H1 (cell line): ENCODE measurements at regions not wholly inside any gene's neighbourhood (a gene's known extent, or its start where the extent isn't known, plus 50 kb on each side); places are given as distances from the start of the nearest gene placed in this dataset.

Experiments used
- CTCF ChIA-PET: fragments of 300-600 bp; sonication (Branson Sonifier 250); formaldehyde crosslinking; loops from one replicate; lab custom pipeline; 2021; ENCODE audit not compliant: partially characterized antibody; lab: Charles Lee
- POLR2A ChIA-PET: fragments of 300-600 bp; sonication (Branson Sonifier 250); formaldehyde crosslinking; loops from one replicate; lab custom pipeline; 2021; ENCODE audit warnings: inconsistent platforms; ENCODE audit not compliant: partially characterized antibody; lab: Charles Lee
- DNase-seq, 2 experiments: peaks; one replicate each; pipeline versions ENCODE4 v3.0.0 to v3.0.0-alpha.2; 2010 to 2022; ENCODE audit warnings: low spot score in 2 of 2, low read depth in 1 of 2, mixed read lengths in 1 of 2
- FAIRE-seq: peaks from 2 replicates; lab custom pipeline; 2011; peaks lifted over from hg19 to GRCh38; lab: Jason Lieb, UNC
- H2AFZ ChIP-seq: 2 replicates; pipeline ENCODE4 v1.8.1; 2012; ENCODE audit warnings: low read length, inconsistent platforms
- H2AK5ac ChIP-seq: 2 replicates; pipeline ENCODE4 v1.6.1; 2013; ENCODE audit warnings: low read depth, low read length
- H2BK120ac ChIP-seq: replicated peaks from 2 replicates; pipeline ENCODE3; 2013; ENCODE audit warnings: low read depth, low read length, inconsistent platforms
- H2BK12ac ChIP-seq: 2 replicates; pipeline ENCODE4 v1.6.1; 2013; ENCODE audit warnings: low read depth, low read length
- H2BK15ac ChIP-seq: 2 replicates; pipeline ENCODE4 v1.6.1; 2013; ENCODE audit warnings: low read length
- H2BK20ac ChIP-seq: 2 replicates; pipeline ENCODE4 v1.6.1; 2013; ENCODE audit warnings: low read length
- H2BK5ac ChIP-seq: 2 replicates; pipeline ENCODE4 v1.6.1; 2013; ENCODE audit warnings: low read depth, low read length
- H3K14ac ChIP-seq: 2 replicates; pipeline ENCODE4 v1.6.1; 2013; ENCODE audit warnings: inconsistent platforms; ENCODE audit not compliant: insufficient read length
- H3K18ac ChIP-seq: 2 replicates; pipeline ENCODE4 v1.6.1; 2013; ENCODE audit warnings: low read length; ENCODE audit errors: extremely low read depth
- H3K23ac ChIP-seq: 2 replicates; pipeline ENCODE4 v1.6.1; 2013; ENCODE audit warnings: inconsistent platforms; ENCODE audit not compliant: insufficient read length
- H3K23me2 ChIP-seq: 2 replicates; pipeline ENCODE4 v1.6.1; 2013; ENCODE audit warnings: low read depth, low read length
- H3K27ac ChIP-seq: 2 replicates; pipeline ENCODE4 v1.6.1; 2011; ENCODE audit warnings: low read depth, low read length, inconsistent platforms
- H3K27me3 ChIP-seq, 4 experiments: replicated peaks in 1 of 4; 1 replicate in 1 of 4; 2 replicates in 3 of 4; pipeline versions ENCODE4 v1.6.1 to v1.8.1; 2011 to 2013; ENCODE audit warnings: low read length in 3 of 4, mild to moderate bottlenecking in 3 of 4, inconsistent platforms in 2 of 4, mixed read lengths in 2 of 4, moderate library complexity in 1 of 4; ENCODE audit not compliant: control insufficient read depth in 3 of 4, insufficient read depth in 3 of 4; ENCODE audit errors: extremely low read depth in 1 of 4
- H3K36me3 ChIP-seq, 4 experiments: 2 replicates each; pipeline versions ENCODE4 v1.6.1 to v1.8.1; 2011 to 2013; ENCODE audit warnings: mild to moderate bottlenecking in 4 of 4, low read length in 3 of 4, moderate library complexity in 2 of 4, control low read depth in 1 of 4, inconsistent platforms in 1 of 4; ENCODE audit not compliant: insufficient read depth in 4 of 4, control insufficient read depth in 2 of 4
- H3K4ac ChIP-seq: replicated peaks from 2 replicates; pipeline ENCODE3; 2013; ENCODE audit warnings: low read length, low read depth, mixed read lengths, inconsistent platforms; ENCODE audit not compliant: insufficient read length
- H3K4me1 ChIP-seq, 4 experiments: replicated peaks in 1 of 4; 1 replicate in 1 of 4; 2 replicates in 3 of 4; pipeline versions ENCODE4 v1.6.1 to v1.8.1; 2011 to 2013; ENCODE audit warnings: low read length in 3 of 4, inconsistent platforms in 2 of 4, mixed read lengths in 1 of 4; ENCODE audit not compliant: insufficient read depth in 4 of 4, control insufficient read depth in 3 of 4
- H3K4me2 ChIP-seq, 2 experiments: 2 replicates each; pipeline versions ENCODE4 v1.6.1 to v1.8.1; 2011 to 2013; ENCODE audit warnings: low read depth in 2 of 2, low read length in 2 of 2, control low read depth in 1 of 2, inconsistent platforms in 1 of 2, mild to moderate bottlenecking in 1 of 2; ENCODE audit not compliant: insufficient read depth in 1 of 2
- H3K4me3 ChIP-seq, 4 experiments: fragments of 200-600, 300-600 bp in 1 of 4; sonication (generic), shearing (Covaris generic), sonication (Bioruptor Twin) in 1 of 4; 2 replicates each; pipeline versions ENCODE4 v1.5.1 to v1.8.1; 2011 to 2016; ENCODE audit warnings: low read length in 4 of 4, low read depth in 3 of 4, control low read depth in 2 of 4, inconsistent platforms in 2 of 4, mild to moderate bottlenecking in 2 of 4, mixed read lengths in 1 of 4, moderate library complexity in 1 of 4; ENCODE audit not compliant: insufficient read depth in 2 of 4; ENCODE audit errors: extremely low read depth in 1 of 4
- H3K56ac ChIP-seq: replicated peaks from 2 replicates; pipeline ENCODE3; 2013; ENCODE audit warnings: low read depth, mild to moderate bottlenecking, mixed read lengths, low read length, inconsistent platforms; ENCODE audit not compliant: insufficient read length
- H3K79me1 ChIP-seq: 2 replicates; pipeline ENCODE4 v1.6.1; 2013; ENCODE audit warnings: low read depth, low read length, control low read depth
- H3K79me2 ChIP-seq, 2 experiments: 2 replicates each; pipeline versions ENCODE4 v1.6.1 to v1.8.1; 2012 to 2013; ENCODE audit warnings: low read length in 2 of 2, mild to moderate bottlenecking in 2 of 2, inconsistent platforms in 1 of 2; ENCODE audit not compliant: insufficient read depth in 2 of 2, control insufficient read depth in 1 of 2
- H3K9ac ChIP-seq, 4 experiments: replicated peaks in 1 of 4; 1 replicate in 1 of 4; 2 replicates in 3 of 4; pipeline versions ENCODE4 v1.6.1 to v1.8.1; 2011 to 2013; ENCODE audit warnings: low read depth in 3 of 4, low read length in 3 of 4, control low read depth in 2 of 4, mild to moderate bottlenecking in 2 of 4, moderate library complexity in 2 of 4, inconsistent platforms in 1 of 4; ENCODE audit errors: extremely low read depth in 1 of 4
- H3K9me3 ChIP-seq, 2 experiments: 2 replicates each; pipeline versions ENCODE4 v1.6.1 to v1.8.1; 2012 to 2013; ENCODE audit warnings: mild to moderate bottlenecking in 2 of 2, moderate library complexity in 2 of 2, control low read depth in 1 of 2, inconsistent platforms in 1 of 2, low read depth in 1 of 2, low read length in 1 of 2, mixed read lengths in 1 of 2; ENCODE audit not compliant: insufficient read depth in 2 of 2
- H4K20me1 ChIP-seq, 2 experiments: replicated peaks in 1 of 2; 2 replicates each; pipeline versions ENCODE3 to v1.8.1; 2011 to 2013; ENCODE audit warnings: inconsistent platforms in 2 of 2, low read length in 2 of 2, mild to moderate bottlenecking in 1 of 2; ENCODE audit not compliant: insufficient read depth in 2 of 2, control insufficient read depth in 1 of 2
- H4K5ac ChIP-seq: 2 replicates; pipeline ENCODE4 v1.6.1; 2013; ENCODE audit warnings: low read length, low read depth, mixed read lengths, inconsistent platforms; ENCODE audit not compliant: insufficient read length
- H4K8ac ChIP-seq: 2 replicates; pipeline ENCODE4 v1.8.0; 2013; ENCODE audit warnings: mild to moderate bottlenecking, moderate library complexity, low read length, inconsistent platforms; ENCODE audit not compliant: insufficient read depth; ENCODE audit errors: extremely low read depth
- H4K91ac ChIP-seq: replicated peaks from 2 replicates; pipeline ENCODE3; 2013; ENCODE audit warnings: low read length, mixed read lengths, inconsistent platforms; ENCODE audit not compliant: insufficient read length
- BCL11A ChIP-seq, 2 experiments: IDR thresholded peaks; one replicate each; pipeline ENCODE4 v1.6.1; 2011; ENCODE audit warnings: low read depth in 2 of 2, low read length in 2 of 2, mild to moderate bottlenecking in 2 of 2
- CHD1 ChIP-seq: IDR thresholded peaks from 2 replicates; pipeline ENCODE4 v1.6.1; 2012; ENCODE audit warnings: low read depth, low read length, improper control_type of control experiment
- GABPA ChIP-seq: IDR thresholded peaks from 2 replicates; pipeline ENCODE4 v1.6.1; 2011; ENCODE audit warnings: mild to moderate bottlenecking, low read length, moderate library complexity, borderline replicate concordance; ENCODE audit not compliant: insufficient read depth
- NRF1 ChIP-seq: IDR thresholded peaks from 2 replicates; pipeline ENCODE4 v1.6.1; 2011; ENCODE audit warnings: mild to moderate bottlenecking, low read depth, low read length, improper control_type of control experiment
- RNF2 ChIP-seq: fragments of 200-900, 300-1000 bp; sonication (generic); IDR thresholded peaks from 2 replicates; pipeline ENCODE4 v1.7.1; 2016; ENCODE audit warnings: borderline replicate concordance, low read depth, mild to moderate bottlenecking, antibody characterized with exemption, low read length; ENCODE audit not compliant: poor library complexity, severe bottlenecking; ENCODE audit errors: missing control alignments
- SAP30 ChIP-seq: fragments of 300-600 bp; sonication (generic); IDR thresholded peaks from 2 replicates; pipeline ENCODE4 v1.7.1; 2012; ENCODE audit warnings: low read length, moderate library complexity, mild to moderate bottlenecking, inconsistent platforms; ENCODE audit not compliant: insufficient read depth, insufficient replicate concordance
- WGBS, 2 experiments: shearing (Covaris generic) in 1 of 2; methylation state at CpG; one replicate each; pipeline versions ENCODE4 v1.1.6 to v1.1.7; 2013 to 2015; ENCODE audit warnings: low lambda C conversion rate in 2 of 2, mixed read lengths in 2 of 2, inconsistent platforms in 1 of 2, low coverage in 1 of 2, missing lambda C conversion rate in 1 of 2; ENCODE audit not compliant: insufficient replicate concordance in 2 of 2, insufficient coverage in 1 of 2, insufficient read length in 1 of 2; ENCODE audit errors: extremely low coverage in 1 of 2, missing lambda C conversion rate in 1 of 2; 5-methylcytosine and 5-hydroxymethylcytosine counted together
- TF ChIP-seq, protein P1 (sequence below): IDR thresholded peaks from 2 replicates; pipeline ENCODE4 v1.6.1; 2012; ENCODE audit warnings: low read length, inconsistent platforms

- Histone ChIP-seq H2BK120ac (no peak overlapping the region), H3K56ac (no peak overlapping the region), H3K9me3 (no peaks in the 10 kb centered on the region), H3K4me3 (no peak overlapping the region), H3K4me2 (no peak overlapping the region), H2AFZ (no peak overlapping the region), H4K91ac (no peak overlapping the region)
- POLR2A ChIA-PET = no interaction called here
- CTCF ChIA-PET = no interaction called here
- no peak for FAIRE-seq
- TF ChIP-seq NRF1 (no peak), BCL11A (IDR thresholded peaks at IDR 0.05; ENCODE audit: low read depth in 2 of 2, low read length in 2 of 2) (no peak), SAP30 (no peak), GABPA (no peak), CHD1 (no peak), RNF2 (no peak)
- TF ChIP-seq, protein P1, sequence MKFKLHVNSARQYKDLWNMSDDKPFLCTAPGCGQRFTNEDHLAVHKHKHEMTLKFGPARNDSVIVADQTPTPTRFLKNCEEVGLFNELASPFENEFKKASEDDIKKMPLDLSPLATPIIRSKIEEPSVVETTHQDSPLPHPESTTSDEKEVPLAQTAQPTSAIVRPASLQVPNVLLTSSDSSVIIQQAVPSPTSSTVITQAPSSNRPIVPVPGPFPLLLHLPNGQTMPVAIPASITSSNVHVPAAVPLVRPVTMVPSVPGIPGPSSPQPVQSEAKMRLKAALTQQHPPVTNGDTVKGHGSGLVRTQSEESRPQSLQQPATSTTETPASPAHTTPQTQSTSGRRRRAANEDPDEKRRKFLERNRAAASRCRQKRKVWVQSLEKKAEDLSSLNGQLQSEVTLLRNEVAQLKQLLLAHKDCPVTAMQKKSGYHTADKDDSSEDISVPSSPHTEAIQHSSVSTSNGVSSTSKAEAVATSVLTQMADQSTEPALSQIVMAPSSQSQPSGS = no peak
- TF ChIP-seq, all 59 proteins: peak for 0
- no peak overlapping the region for H3K18ac ChIP-seq
- no peaks in the 10 kb centered on the region for H3K4me1 ChIP-seq
- no peak overlapping the region for H4K8ac ChIP-seq
- DNase-seq = no peak
- H2BK12ac ChIP-seq = no peak overlapping the region
- no peaks in the 10 kb centered on the region for H3K23me2 ChIP-seq
- H2BK5ac ChIP-seq = no peak overlapping the region
- 95 to 100% methylated on average over 1 of the region's 1 CpG for WGBS, 2 experiments
- no peak overlapping the region for H2AK5ac ChIP-seq
- no peak overlapping the region for H3K4ac ChIP-seq
- H4K20me1 ChIP-seq = no peaks in the 10 kb centered on the region
- no peak overlapping the region for H3K27ac ChIP-seq
- H4K5ac ChIP-seq = no peak overlapping the region
- H3K27me3 ChIP-seq = no peaks in the 10 kb centered on the region
- no peak overlapping the region for H2BK15ac ChIP-seq
- H3K36me3 ChIP-seq = no peaks in the 10 kb centered on the region
- H3K79me2 ChIP-seq = no peaks in the 10 kb centered on the region
- no peak overlapping the region for H3K23ac ChIP-seq
- no peaks in the 10 kb centered on the region for H3K79me1 ChIP-seq
- no peak overlapping the region for H2BK20ac ChIP-seq
- H3K14ac ChIP-seq = no peak overlapping the region
- H3K9ac ChIP-seq = no peak overlapping the region
Observed at GRCh38 chr13:84243340-84243739, 361.1 kb upstream of the SLITRK1 start.
